ENCODE measurements at regions not wholly inside any gene's neighbourhood (a gene's known extent, or its start where the extent isn't known, plus 50 kb on each side); places are given as distances from the start of the nearest gene placed in this dataset.

DNA sequence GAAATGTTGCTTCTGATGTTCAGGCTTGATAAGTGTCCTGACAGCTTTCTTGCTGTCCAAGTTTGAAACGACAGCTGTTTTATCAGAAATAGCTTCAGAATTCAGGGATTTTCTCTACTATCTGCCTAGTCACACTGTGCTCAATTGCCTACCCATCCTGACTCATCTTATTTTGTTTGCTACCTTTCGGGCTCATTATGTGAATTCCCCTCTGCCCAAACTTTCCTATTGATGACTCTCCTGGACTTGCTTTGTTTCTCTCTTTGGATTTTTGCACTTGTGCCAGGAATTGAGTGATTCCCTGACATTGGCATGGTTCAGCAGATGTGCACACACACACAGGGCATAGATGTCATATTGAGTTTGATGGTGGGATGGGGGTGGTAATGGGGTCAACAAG lies 1052.6 kb upstream of the PIK3C3 start:
- Histone ChIP-seq H3K79me2 (ENCODE audit: control insufficient read depth, insufficient read depth, low read length) (no peaks in the 10 kb centered on the region), H3K4me3 (no peak overlapping the region), H2AFZ (ENCODE audit: control insufficient read depth, low read depth, low read length) (no peak overlapping the region), H3K9me3 (replicated peaks; ENCODE audit: control insufficient read depth, insufficient read depth, low read length) (no peaks in the 10 kb centered on the region), H3K27me3 (replicated peaks in 1 of 2; ENCODE audit: control insufficient read depth in 2 of 2, insufficient read depth in 2 of 2, low read length in 1 of 2) (no peaks in the 10 kb centered on the region), H3K4me2 (ENCODE audit: control insufficient read depth, insufficient read depth) (no peak overlapping the region), H3K9ac (ENCODE audit: control insufficient read depth, insufficient read depth, low read length) (no peak overlapping the region), H3K4me1 (ENCODE audit: control insufficient read depth, insufficient read depth, low read length) (no peaks in the 10 kb centered on the region), H4K20me1 (ENCODE audit: control insufficient read depth, insufficient read depth) (no peaks in the 10 kb centered on the region), H3K36me3 (ENCODE audit: control insufficient read depth in 2 of 2, insufficient read depth in 2 of 2, low read length in 1 of 2) (no peaks in the 10 kb centered on the region), H3K27ac (ENCODE audit: control insufficient read depth, insufficient read depth) (no peak overlapping the region)
- ATAC-seq (no peak), DNase-seq (ENCODE audit: low read depth, low spot score) (no peak), FAIRE-seq (no peak)
- CTCF ChIA-PET, result no interaction called here
- SMC1A ChIA-PET (ENCODE audit: uncharacterized antibody, unreplicated experiment), result interaction anchor here (2.0 kb wide), 1 partner anchor 9 kb away, joined by 4 read pairs; no protein-coding TSS in a partner anchor
- RAD21 ChIA-PET (ENCODE audit: unreplicated experiment), result no interaction called here
- TF ChIP-seq, protein P1, sequence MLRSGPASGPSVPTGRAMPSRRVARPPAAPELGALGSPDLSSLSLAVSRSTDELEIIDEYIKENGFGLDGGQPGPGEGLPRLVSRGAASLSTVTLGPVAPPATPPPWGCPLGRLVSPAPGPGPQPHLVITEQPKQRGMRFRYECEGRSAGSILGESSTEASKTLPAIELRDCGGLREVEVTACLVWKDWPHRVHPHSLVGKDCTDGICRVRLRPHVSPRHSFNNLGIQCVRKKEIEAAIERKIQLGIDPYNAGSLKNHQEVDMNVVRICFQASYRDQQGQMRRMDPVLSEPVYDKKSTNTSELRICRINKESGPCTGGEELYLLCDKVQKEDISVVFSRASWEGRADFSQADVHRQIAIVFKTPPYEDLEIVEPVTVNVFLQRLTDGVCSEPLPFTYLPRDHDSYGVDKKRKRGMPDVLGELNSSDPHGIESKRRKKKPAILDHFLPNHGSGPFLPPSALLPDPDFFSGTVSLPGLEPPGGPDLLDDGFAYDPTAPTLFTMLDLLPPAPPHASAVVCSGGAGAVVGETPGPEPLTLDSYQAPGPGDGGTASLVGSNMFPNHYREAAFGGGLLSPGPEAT (IDR thresholded peaks at IDR 0.05; ENCODE audit: low read depth), result no peak
- no peak for TF ChIP-seq KDM1A (IDR thresholded peaks at IDR 0.05; ENCODE audit: borderline replicate concordance)
- no peak for TF ChIP-seq SP1 (IDR thresholded peaks at IDR 0.05; ENCODE audit: low read depth, low read length)
- TF ChIP-seq, protein P2, sequence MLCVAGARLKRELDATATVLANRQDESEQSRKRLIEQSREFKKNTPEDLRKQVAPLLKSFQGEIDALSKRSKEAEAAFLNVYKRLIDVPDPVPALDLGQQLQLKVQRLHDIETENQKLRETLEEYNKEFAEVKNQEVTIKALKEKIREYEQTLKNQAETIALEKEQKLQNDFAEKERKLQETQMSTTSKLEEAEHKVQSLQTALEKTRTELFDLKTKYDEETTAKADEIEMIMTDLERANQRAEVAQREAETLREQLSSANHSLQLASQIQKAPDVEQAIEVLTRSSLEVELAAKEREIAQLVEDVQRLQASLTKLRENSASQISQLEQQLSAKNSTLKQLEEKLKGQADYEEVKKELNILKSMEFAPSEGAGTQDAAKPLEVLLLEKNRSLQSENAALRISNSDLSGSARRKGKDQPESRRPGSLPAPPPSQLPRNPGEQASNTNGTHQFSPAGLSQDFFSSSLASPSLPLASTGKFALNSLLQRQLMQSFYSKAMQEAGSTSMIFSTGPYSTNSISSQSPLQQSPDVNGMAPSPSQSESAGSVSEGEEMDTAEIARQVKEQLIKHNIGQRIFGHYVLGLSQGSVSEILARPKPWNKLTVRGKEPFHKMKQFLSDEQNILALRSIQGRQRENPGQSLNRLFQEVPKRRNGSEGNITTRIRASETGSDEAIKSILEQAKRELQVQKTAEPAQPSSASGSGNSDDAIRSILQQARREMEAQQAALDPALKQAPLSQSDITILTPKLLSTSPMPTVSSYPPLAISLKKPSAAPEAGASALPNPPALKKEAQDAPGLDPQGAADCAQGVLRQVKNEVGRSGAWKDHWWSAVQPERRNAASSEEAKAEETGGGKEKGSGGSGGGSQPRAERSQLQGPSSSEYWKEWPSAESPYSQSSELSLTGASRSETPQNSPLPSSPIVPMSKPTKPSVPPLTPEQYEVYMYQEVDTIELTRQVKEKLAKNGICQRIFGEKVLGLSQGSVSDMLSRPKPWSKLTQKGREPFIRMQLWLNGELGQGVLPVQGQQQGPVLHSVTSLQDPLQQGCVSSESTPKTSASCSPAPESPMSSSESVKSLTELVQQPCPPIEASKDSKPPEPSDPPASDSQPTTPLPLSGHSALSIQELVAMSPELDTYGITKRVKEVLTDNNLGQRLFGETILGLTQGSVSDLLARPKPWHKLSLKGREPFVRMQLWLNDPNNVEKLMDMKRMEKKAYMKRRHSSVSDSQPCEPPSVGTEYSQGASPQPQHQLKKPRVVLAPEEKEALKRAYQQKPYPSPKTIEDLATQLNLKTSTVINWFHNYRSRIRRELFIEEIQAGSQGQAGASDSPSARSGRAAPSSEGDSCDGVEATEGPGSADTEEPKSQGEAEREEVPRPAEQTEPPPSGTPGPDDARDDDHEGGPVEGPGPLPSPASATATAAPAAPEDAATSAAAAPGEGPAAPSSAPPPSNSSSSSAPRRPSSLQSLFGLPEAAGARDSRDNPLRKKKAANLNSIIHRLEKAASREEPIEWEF (IDR thresholded peaks at IDR 0.05; ENCODE audit: insufficient replicate concordance, low read depth, low read length), result no peak
- no peak for TF ChIP-seq MTA2 (IDR thresholded peaks at IDR 0.05; ENCODE audit: low read depth)
- TF ChIP-seq MTA3 (IDR thresholded peaks at IDR 0.05; ENCODE audit: borderline replicate concordance, low read length), result no peak
- no peak for TF ChIP-seq BHLHE40 (IDR thresholded peaks at IDR 0.05; ENCODE audit: borderline replicate concordance in 1 of 2, low read depth in 2 of 2, low read length in 1 of 2)
- no peak for TF ChIP-seq RUNX3 (IDR thresholded peaks at IDR 0.05; ENCODE audit: low read length)
- no peak for TF ChIP-seq NRF1 (conservative IDR thresholded peaks at IDR 0.05; ENCODE audit: low read depth, low read length)
- TF ChIP-seq ZNF217 (IDR thresholded peaks at IDR 0.05), result no peak
- TF ChIP-seq NR2C1 (IDR thresholded peaks at IDR 0.05), result no peak
- no peak for TF ChIP-seq TBL1XR1 (IDR thresholded peaks at IDR 0.05; ENCODE audit: low read depth, low read length)
- no peak for TF ChIP-seq STAT1 (conservative IDR thresholded peaks at IDR 0.05)
- TF ChIP-seq SMC3 (IDR thresholded peaks at IDR 0.05; ENCODE audit: borderline replicate concordance, low read length), result no peak
- TF ChIP-seq TCF3 (IDR thresholded peaks at IDR 0.05; ENCODE audit: borderline replicate concordance, insufficient read depth, low read depth, low read length), result no peak
- TF ChIP-seq EP300 (IDR thresholded peaks at IDR 0.05; ENCODE audit: borderline replicate concordance in 1 of 2, control insufficient read depth in 1 of 2, low read depth in 2 of 2, low read length in 2 of 2), result no peak
- no peak for TF ChIP-seq MEF2B (IDR thresholded peaks at IDR 0.05; ENCODE audit: partially characterized antibody, poor library complexity, severe bottlenecking)
- no peak for TF ChIP-seq LARP7 (IDR thresholded peaks at IDR 0.05)
- TF ChIP-seq PAX8 (IDR thresholded peaks at IDR 0.05), result no peak
- no peak for TF ChIP-seq STAT3 (IDR thresholded peaks at IDR 0.05; ENCODE audit: low read depth, low read length)
- POLR2A ChIA-PET, result no interaction called here
- no TSS peak for BruUV-seq (replicated peaks)
- in situ Hi-C loops (cut with MboI), result no loop called here
- 3% methylated on average over 2 of the region's 2 CpGs for WGBS (ENCODE audit: insufficient coverage, insufficient replicate concordance, low lambda C conversion rate, missing lambda C conversion rate)
- intact Hi-C loops (cut with micrococcal nuclease; ENCODE audit: unreplicated experiment), result no loop called here

All from GM12878 (cell line).